ENCODE measurements at regions not wholly inside any gene's neighbourhood (a gene's known extent, or its start where the extent isn't known, plus 50 kb on each side); places are given as distances from the start of the nearest gene placed in this dataset.

DNA sequence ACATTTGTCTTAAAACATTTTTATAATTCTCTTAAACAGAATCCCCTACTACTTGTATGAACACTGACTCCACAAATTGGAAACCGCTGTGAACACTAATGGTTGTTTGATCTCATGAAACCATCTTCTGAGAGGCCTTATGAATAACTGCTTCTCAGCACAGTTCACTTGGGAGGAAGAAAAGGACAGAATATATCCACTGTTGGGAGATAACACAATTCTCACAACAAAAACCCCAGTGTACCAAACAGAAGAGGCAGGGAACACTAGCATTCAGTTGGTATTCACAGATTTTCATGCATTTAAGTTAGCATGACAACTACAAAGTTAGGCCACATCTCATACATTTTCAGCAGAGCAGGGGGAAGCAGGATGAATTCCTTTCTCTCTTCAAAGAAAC is 89.0 kb upstream of the SELENOP start:
- no peak for DNase-seq (ENCODE audit: low read depth in 4 of 4, low spot score in 3 of 4)

DNA sequence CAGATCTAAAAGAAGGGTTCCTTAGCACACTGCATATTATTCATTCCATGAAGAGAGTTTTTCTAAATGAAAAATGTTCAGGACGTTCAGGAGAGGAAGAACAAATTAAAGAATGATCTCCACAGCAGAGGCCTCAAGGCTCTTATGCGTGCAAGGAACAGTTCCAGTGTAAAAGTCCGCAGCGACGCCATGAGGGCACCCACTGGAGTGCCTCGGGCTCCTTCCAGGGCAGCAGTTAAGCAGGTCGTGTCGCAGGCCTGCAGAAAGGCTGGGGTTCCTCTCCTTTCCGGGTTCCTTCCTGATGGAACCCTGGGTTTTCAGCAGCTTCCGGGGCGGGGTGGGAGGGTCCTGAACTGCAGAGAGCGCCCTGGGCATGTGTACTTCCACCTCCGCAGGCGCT is 87.1 kb upstream of the SELENOP start:
- no peak for DNase-seq (ENCODE audit: low read depth in 4 of 4, low spot score in 3 of 4)

DNA sequence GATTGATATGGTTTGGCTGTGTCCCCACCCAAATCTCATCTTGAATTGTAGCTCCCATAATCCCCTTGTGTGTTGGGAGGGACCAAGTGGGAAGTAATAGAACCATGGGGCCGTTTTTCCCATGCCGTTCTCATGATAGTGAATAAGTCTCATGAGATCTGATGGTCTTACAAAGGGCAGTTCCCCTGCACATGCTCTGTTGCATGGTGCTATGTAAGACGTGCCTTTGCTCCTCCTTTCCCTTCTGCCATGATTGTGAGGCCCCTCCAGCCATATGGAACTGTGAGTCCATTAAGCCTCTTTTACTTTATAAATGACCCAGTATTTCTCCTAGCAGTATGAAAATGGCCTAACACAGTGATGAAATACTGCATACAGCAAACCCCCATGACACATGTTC is 84.8 kb upstream of the SELENOP start:
- DNase-seq (ENCODE audit: low read depth in 4 of 4, low spot score in 3 of 4), result no peak

DNA sequence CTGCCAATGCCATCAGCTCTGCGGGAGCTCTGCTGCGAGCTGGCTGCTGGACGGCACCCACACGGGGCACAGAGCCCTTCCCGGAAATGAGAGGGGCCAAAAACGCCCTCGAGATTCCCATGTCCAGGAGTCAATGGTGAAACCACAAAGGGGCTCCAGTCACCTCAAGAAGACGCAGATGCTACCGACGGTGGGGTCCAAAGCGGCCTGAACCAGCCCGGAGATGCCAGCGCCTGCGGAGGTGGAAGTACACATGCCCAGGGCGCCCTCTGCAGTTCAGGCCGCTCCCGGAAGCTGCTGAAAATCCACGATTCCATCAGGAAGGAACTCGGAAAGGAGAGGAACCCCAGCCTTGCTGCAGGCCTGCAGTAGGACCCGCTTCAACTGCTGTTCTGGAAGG is 82.4 kb upstream of the SELENOP start:
- DNase-seq (ENCODE audit: low read depth in 4 of 4, low spot score in 3 of 4), result no peak

DNA sequence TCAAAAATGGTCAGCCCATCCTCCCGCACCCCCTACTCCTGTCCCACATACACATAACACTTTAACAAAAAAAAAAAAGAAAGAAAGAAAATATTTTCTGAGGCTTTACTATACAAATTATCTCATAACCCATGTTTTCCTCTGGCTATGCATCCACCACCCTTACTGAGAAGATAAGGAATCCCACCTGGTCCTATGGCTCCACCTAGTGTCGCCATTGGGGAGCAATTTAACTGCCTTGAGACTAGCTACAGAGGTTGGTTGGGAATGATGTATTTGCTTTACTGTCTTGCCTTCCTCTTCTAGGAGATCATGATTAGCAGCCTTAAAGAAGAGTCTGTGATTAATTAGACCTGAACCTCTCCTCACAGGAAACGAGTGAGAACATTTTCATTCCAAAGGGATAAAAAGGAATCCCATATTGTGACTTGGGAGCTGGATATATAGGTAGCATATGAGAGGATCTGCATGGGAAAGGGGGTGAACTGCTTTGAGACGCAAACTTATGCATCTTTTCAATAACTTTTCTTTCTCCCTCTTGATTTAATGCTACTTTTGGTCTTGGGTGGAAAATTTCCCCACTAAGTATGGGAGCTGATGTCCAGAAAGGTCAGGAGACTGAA is 77.7 kb upstream of the SELENOP start:
- peak; percentile 47 to 67 (median 54) for DNase-seq (ENCODE audit: low read depth in 4 of 4, low spot score in 3 of 4)

DNA sequence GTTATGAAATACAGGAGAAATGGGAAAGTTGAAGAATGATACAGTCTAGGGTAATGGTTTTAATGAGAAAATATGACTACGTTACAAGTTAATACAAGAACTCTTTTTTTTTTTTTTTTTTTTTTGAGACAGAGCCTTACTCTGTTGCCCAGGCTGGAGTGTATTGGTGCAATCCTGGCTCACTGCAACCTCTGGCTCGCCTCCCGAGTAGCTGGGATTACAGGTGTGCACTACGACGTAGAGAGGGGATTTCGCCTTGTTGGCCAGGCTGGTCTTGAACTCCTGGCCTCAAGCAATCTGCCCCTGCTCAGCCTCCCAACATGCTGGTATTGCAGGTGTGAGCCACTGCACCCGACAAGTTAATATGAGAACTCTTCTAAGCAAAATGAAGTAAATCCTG is 77.1 kb upstream of the SELENOP start:
- DNase-seq (ENCODE audit: low read depth in 4 of 4, low spot score in 3 of 4), result no peak

DNA sequence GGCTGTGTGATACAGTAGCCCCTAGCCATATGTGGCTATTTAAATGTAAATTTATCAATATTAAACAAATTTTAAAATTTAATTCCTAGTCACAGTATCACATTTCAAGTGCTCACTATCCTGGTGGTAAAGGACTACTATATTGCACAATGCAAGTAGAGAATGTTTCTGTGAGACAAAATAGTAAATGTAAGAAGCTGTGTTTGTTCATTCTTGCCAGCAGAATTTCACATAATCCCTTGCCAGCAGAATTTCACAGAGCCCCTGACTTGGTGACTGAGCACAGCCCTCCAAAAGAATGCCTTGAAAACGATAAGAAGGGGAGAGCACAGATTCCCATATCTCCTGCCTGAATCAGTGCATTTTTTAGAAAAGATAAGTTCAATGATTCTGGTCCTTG is 75.9 kb upstream of the SELENOP start:
- DNase-seq (ENCODE audit: low read depth in 4 of 4, low spot score in 3 of 4), result no peak

DNA sequence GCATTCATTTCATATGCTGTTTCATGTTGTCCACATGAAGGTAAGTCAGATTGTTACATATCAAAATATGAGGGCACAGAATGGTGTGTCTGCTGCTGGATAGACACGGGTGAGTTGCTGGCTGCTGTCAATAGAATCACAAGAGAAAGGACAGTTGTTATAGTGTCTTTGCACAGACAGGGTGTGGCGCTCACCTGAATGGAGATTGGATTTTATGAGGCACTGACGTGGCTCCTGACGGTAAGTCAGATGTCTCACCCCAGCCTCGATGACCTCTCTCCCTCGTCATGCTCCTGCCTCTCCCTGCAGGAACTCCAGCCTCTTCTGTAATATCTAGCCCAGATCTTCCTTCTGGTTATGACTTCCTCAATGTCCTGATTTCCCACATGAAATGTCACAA is 75.4 kb upstream of the SELENOP start:
- DNase-seq (ENCODE audit: low read depth in 4 of 4, low spot score in 3 of 4), result no peak

DNA sequence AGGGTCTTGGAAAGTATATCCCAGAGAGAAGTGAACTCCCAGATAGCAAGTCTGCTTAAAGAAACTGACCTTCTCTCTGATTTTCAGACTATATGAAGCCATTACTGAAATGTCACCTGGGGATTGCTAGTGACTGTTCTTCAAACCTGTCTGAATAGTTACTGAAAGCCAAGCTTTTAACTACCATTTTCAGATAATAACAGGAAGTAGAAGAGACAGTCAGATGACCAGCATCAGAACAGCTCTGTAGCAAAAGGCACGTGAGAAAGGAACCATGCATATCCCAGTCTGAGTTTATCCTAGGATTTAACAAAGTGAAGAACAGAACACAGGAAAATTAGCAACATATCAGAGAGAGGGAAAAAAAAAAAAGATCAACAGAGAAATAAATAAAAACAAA is 74.9 kb upstream of the SELENOP start:
- no peak for DNase-seq (ENCODE audit: low read depth in 4 of 4, low spot score in 3 of 4)

DNA sequence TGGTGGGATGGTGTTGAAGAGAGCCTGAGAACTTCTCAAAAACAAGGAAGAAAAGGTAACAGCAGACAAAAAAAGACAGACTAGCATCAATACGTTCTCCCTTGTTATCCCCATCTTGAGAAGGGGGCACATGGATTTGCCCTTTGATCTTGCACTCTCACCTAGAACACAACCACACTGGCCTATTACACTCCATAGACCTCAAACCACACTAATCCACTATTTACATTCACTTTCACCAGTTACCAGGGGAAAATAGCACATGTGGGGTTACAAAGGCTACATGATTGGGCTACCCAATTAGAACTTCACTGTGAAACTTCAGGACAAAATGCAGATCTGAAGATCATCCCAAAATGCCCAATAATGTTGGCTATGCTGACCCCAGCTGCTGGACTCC is 72.6 kb upstream of the SELENOP start:
- no peak for DNase-seq (ENCODE audit: low read depth in 4 of 4, low spot score in 3 of 4)

DNA sequence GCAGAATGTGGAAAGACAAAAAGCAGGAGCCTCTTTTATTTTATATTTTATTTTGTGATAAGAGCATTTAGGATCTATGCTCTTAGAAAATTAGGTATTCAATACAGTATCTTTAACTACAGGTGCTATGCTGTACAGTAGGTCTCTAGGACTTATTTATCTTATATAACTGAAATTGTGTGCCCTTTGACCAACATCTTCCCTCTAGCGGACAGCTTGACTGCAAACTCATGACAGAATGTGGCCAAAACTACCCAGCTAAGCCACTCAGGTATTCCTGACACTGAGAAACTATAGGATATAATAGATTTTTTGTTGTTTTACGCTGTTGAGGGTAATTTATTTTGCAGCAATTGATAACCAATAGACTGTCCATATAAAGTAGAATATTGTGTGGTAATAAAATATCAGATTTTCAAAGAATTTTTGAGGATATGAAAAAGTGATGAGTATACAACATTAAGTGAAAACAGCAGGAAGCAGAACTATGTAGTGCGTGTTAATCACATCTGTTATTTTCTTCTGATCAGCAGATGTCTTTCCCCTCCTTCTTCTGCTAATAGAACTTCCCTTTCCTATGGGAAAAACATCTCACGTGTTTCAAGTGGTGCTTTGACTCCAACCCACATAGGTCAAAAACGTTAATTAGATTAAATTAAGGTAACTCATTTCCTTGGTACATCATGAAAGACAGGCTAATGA is 69.9 kb upstream of the SELENOP start:
- DNase-seq (ENCODE audit: low read depth in 4 of 4, low spot score in 3 of 4), result no peak

DNA sequence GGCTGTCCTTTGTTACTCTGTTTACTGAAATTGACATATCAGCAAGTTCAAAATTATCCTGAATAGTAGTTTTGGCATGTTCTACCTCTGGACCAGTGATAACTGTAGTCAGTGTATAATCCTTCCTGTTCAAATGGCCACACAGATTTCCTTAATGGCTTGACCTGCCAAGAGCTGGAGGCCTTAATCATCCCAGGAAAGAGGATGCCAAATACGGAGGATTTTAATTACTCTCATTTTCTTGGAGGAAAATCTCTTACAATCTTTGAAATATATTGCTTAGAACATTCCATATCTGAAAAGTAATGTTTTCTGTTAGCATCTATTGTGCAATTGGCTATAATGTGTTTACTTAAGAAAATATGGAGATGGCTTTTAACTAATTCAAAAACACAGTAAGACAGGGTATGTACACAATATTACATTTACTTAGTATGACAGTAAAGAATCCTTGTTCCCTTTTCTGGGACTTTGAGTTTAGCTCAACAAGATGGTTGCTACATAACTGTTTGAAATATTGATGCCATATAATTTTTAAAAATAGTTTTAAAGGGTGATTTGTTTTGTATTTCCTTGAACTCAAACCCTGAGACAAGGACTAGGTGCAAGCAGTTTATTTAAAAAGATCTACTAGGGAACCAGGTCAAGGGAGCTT is 68.9 kb upstream of the SELENOP start:
- DNase-seq (ENCODE audit: low read depth in 4 of 4, low spot score in 3 of 4), result no peak

DNA sequence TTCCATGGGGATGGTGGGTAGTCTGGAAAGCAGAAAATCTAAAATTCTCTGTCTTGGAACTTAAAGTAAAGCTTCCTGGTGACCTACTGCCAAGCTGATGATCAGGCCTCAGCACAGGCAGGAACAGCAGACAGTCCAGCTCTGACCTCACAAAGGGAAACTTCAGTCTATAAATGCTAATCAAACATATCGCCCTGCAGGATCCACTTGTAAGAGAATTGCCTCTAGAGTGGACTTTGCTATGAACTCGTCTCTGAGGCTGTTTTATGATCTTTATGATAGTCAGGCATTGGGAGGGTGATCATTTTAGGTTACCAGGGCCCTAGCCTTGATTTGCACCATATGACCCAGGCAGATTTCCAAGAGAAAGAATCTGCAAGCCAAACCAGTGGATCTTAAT is 67.6 kb upstream of the SELENOP start:
- DNase-seq (ENCODE audit: low read depth in 4 of 4, low spot score in 3 of 4), result no peak

DNA sequence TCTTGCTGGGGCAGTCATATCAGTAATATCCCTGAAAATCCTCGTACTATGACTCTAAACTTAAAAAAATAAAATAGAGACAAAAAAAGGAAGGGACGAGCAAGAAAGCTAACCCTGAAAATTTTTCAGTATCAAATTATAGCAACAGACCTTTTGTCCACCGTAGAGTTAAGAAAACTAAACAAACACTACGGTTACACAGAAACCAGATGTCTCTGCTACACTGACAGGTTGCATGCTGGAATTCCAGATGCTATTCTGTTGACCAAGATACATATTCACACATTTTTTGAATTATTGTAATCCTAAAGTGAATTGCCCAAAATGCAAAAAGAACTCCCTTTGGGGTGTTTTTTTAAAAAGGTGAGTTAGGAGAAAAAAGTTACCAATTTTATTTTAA is 66.9 kb upstream of the SELENOP start:
- DNase-seq (ENCODE audit: low read depth in 4 of 4, low spot score in 3 of 4), result no peak

DNA sequence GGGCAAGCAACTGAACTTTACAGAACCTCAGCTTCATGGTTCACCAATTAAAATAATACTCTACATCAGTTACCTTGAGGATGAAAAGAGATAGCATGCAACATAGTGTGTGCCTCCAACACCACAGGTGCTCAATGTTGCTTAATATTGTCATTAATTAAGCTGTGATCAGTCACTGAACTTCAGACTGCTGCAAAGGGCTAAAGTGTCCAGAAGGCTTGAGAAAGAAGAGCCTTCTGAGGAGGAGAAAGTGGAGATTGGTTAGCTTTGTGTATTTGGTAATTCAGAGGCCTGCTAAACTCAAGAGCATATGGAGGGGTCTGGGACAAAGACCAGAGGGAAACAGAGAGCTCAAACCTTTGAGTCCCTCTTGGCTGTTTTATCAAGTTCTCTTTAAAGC is 66.3 kb upstream of the SELENOP start:
- no peak for DNase-seq (ENCODE audit: low read depth in 4 of 4, low spot score in 3 of 4)

DNA sequence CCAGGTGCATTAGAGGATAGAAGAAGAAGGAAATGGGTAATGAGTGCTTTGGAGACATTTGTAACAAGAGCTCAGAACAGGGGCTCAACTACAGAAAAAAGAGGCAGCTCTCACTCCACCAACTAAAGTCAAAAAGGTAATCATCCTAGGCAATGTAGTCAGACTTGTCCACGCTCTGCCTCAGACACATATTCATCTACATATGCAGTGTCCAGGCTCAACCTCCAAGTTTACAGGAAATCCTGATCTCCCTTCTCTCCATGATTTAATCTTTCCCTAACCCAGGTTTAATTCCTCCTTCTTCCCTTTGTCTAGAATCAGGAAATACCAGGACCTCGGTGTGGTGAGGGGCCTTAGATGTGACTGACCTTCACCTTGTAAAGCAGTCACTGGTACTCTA is 65.7 kb upstream of the SELENOP start:
- DNase-seq (ENCODE audit: low read depth in 4 of 4, low spot score in 3 of 4), result no peak

DNA sequence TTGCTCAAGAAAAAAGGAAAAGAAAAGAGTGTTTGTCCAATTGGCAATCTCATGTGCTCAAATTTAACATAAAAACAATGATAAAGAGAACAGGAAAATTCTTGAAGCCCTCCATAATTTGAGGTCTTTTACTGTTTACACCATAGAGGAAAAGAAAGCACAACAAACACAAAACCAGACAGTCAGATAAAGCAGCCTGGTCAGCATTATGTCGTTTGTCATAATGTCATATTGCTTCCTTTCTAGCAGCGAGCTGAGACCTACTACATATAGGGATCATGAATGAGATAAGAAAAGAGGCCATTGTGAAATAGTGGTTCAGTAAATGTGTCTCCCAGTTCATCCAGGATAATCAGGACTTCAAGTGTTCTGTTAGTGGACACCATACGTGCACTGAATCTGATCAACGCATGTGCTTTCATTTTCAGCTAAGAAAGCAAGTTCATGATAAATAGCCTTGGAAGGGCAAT is 64.7 kb upstream of the SELENOP start:
- peak in 3 of 4 donors; percentile 14 to 16 (median 14) for DNase-seq (ENCODE audit: low read depth in 4 of 4, low spot score in 3 of 4)

DNA sequence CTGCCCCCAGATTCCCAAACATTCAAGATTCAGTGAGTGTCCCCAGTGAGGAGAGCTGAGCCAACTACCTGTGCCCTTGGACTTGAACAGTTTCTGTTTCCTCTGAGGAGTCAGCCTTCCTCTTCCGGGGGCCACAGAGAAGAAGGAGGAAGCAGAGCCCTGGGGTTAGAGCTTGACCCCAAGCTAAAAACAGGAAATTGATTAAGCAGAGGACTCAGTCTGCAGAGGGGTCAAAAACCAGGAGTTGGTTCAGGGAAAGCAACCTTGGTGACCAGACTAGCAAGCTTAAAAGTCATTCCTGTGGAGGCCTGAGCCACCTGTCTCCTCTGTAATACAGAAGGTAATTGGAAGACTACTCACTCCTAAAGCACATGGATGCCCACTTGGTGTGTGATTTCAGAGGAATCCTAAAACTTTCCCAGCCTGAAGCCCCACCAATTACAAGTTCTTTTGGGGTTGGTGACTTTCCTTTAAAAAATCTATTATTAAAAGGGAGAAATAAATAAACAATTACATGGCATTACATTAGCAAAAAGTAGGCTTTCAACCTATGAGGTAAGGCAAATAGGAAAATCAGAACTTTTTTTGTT is 64.2 kb upstream of the SELENOP start:
- DNase-seq (ENCODE audit: low read depth in 4 of 4, low spot score in 3 of 4), result no peak

DNA sequence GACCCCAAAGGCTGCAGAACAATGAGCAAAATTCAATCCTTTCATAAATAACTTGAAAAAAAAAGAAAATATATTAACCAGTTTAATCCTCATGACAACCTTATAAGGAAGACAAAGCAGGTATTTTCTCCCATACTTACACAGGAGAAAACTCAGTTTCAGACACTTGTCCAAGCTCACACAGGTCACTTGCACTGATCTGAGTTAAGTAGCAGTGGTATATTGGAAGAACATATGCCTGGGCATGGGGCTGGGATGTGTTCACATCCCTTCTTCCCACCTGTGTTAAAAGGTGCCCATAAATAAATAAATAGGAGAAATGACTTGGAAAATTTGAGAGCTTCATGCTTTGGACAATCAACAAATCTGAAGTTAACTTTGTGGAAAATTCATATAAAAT is 63.5 kb upstream of the SELENOP start:
- DNase-seq (ENCODE audit: low read depth in 4 of 4, low spot score in 3 of 4), result no peak

DNA sequence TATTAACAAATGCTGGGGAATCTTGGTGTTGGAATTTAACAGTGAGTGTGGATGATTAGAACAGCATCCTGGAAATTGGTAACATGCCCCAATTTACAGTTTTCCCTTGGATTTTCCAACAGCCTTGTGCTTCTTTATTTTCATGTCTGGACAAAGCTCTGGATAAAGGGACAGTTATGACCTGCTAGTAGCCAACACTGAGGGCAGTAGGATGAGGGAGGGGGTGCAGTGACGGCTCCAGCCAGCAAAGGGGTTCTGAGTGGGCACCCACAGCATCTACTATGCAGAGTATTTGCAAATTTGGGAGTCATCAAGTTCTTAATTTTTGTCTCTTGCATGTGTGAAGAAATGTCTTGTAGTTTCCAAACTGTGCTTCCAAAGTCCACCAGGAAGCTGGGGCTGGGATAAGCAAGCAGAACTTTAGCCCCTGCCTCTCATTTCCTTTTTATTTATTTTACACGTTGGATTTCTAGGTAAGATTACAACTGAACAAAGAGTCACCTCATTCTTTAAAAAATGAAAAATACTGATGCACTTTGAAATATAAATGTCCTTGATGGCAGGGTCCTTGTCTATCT is 63.0 kb upstream of the SELENOP start:
- DNase-seq (ENCODE audit: low read depth in 4 of 4, low spot score in 3 of 4), result no peak

DNA sequence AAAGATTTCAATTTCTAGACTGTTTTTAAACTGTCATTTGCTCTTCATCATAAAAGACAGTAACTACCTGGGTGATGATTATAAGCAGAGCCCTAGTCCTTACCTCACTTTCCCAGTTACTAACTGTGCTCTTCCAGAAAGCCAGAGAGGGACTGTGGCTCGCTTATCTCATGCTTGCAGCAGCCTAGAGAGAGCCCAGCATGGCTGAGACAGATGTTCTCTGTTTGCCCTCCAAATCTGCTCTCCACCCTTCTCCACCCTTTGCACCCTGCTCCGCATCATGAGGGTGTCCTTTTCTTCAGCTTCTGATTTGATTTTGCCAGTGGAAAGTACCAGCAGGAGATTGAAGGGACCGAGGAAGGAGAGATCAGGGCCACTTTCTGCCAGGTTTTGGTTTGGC is 61.2 kb upstream of the SELENOP start:
- no peak for DNase-seq (ENCODE audit: low read depth in 4 of 4, low spot score in 3 of 4)

Measured in left renal pelvis (tissue), 4 donors.